ENCODE measurements at regions not wholly inside any gene's neighbourhood (a gene's known extent, or its start where the extent isn't known, plus 50 kb on each side); places are given as distances from the start of the nearest gene placed in this dataset.
A peak's percentile ranks its signal among the peaks of the same experiment; 100 is the strongest.

DNA sequence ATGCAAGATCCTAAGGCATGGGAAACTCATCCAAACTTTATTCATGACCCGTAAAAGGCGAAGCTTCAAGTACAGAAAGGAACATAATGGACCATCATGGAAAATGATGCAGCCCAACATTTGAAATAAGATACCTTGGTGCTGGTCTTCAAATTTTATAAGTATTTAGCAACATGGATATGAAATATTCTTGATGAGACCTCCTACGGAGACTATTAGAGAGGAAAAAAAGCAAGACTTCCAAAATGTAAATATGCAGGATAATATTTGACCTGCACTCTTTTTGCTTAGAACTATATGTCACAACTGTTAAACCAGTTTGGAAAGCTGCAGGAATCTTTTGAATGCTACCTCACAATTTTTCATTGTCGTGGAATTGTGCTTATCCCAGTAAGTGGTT, 168.8 kb upstream of the ARID2 start:
- no peak overlapping the region for H3K4me3 ChIP-seq (ENCODE audit: low read depth, low read length)
- no peaks in the 10 kb centered on the region for H3K4me1 ChIP-seq (ENCODE audit: control insufficient read depth, insufficient read depth, low read length)
- TF ChIP-seq SETDB1 (IDR thresholded peaks at IDR 0.05; ENCODE audit: insufficient read length, low read length) (no peak), ZNF280D (tag by site-specific recombination; IDR thresholded peaks at IDR 0.05) (no peak), KLF7 (tag by site-specific recombination; IDR thresholded peaks at IDR 0.05; ENCODE audit: borderline replicate concordance) (no peak), ZNF416 (tag by site-specific recombination; IDR thresholded peaks at IDR 0.05) (no peak), ZNF510 (tag by site-specific recombination; IDR thresholded peaks at IDR 0.05; ENCODE audit: insufficient replicate concordance) (no peak), BCL6B (tag by site-specific recombination; IDR thresholded peaks at IDR 0.05) (no peak), OVOL3 (tag by site-specific recombination; IDR thresholded peaks at IDR 0.05) (no peak), BCL11A (tag by site-specific recombination; IDR thresholded peaks at IDR 0.05; ENCODE audit: low read depth) (no peak), GLIS1 (tag by site-specific recombination; IDR thresholded peaks at IDR 0.05) (no peak), ZNF223 (tag by site-specific recombination; IDR thresholded peaks at IDR 0.05) (no peak)
- TF ChIP-seq, protein P1, sequence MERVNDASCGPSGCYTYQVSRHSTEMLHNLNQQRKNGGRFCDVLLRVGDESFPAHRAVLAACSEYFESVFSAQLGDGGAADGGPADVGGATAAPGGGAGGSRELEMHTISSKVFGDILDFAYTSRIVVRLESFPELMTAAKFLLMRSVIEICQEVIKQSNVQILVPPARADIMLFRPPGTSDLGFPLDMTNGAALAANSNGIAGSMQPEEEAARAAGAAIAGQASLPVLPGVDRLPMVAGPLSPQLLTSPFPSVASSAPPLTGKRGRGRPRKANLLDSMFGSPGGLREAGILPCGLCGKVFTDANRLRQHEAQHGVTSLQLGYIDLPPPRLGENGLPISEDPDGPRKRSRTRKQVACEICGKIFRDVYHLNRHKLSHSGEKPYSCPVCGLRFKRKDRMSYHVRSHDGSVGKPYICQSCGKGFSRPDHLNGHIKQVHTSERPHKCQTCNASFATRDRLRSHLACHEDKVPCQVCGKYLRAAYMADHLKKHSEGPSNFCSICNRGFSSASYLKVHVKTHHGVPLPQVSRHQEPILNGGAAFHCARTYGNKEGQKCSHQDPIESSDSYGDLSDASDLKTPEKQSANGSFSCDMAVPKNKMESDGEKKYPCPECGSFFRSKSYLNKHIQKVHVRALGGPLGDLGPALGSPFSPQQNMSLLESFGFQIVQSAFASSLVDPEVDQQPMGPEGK (tag by site-specific recombination; IDR thresholded peaks at IDR 0.05): no peak
- TF ChIP-seq, protein P2, sequence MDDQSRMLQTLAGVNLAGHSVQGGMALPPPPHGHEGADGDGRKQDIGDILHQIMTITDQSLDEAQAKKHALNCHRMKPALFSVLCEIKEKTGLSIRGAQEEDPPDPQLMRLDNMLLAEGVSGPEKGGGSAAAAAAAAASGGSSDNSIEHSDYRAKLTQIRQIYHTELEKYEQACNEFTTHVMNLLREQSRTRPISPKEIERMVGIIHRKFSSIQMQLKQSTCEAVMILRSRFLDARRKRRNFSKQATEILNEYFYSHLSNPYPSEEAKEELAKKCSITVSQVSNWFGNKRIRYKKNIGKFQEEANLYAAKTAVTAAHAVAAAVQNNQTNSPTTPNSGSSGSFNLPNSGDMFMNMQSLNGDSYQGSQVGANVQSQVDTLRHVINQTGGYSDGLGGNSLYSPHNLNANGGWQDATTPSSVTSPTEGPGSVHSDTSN (CRISPR knock-in tag; IDR thresholded peaks at IDR 0.05): no peak
- TF ChIP-seq, protein P3, sequence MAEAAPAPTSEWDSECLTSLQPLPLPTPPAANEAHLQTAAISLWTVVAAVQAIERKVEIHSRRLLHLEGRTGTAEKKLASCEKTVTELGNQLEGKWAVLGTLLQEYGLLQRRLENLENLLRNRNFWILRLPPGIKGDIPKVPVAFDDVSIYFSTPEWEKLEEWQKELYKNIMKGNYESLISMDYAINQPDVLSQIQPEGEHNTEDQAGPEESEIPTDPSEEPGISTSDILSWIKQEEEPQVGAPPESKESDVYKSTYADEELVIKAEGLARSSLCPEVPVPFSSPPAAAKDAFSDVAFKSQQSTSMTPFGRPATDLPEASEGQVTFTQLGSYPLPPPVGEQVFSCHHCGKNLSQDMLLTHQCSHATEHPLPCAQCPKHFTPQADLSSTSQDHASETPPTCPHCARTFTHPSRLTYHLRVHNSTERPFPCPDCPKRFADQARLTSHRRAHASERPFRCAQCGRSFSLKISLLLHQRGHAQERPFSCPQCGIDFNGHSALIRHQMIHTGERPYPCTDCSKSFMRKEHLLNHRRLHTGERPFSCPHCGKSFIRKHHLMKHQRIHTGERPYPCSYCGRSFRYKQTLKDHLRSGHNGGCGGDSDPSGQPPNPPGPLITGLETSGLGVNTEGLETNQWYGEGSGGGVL (tag by site-specific recombination; IDR thresholded peaks at IDR 0.05): no peak
- ChIA-PET POLR2A (no interaction called here), CTCF (interaction anchor here (0.6 to 1.1 kb wide), 2 partner anchors 16 to 163 kb away, joined by 3 to 4 read pairs; no protein-coding TSS in a partner anchor)
- H3K9me3 ChIP-seq (ENCODE audit: control insufficient read depth, insufficient read depth, low read depth, low read length): no peaks in the 10 kb centered on the region
- H3K36me3 ChIP-seq (ENCODE audit: control insufficient read depth in 2 of 2, insufficient read depth in 1 of 2, low read length in 2 of 2): no peaks in the 10 kb centered on the region
- H3K27ac ChIP-seq (ENCODE audit: extremely low read depth, low read depth, low read length): no peak overlapping the region

- Histone ChIP-seq H3K27ac (ENCODE audit: extremely low read depth, low read depth, low read length) (no peak overlapping the region), H3K4me3 (ENCODE audit: low read depth, low read length) (no peak overlapping the region), H3K4me1 (ENCODE audit: control insufficient read depth, insufficient read depth, low read length) (no peaks in the 10 kb centered on the region), H3K36me3 (ENCODE audit: control insufficient read depth in 2 of 2, insufficient read depth in 1 of 2, low read length in 2 of 2) (no peaks in the 10 kb centered on the region), H3K9me3 (ENCODE audit: control insufficient read depth, insufficient read depth, low read depth, low read length) (no peaks in the 10 kb centered on the region)
- CTCF ChIA-PET: interaction anchor here (0.6 to 1.1 kb wide), 3 partner anchors 17 to 162 kb away, joined by 3 to 4 read pairs (median 4); no protein-coding TSS in a partner anchor
- POLR2A ChIA-PET: no interaction called here
- TF ChIP-seq ZNF366 (tag by site-specific recombination; conservative IDR thresholded peaks at IDR 0.05): peak; percentile 81
- TF ChIP-seq, protein P4, sequence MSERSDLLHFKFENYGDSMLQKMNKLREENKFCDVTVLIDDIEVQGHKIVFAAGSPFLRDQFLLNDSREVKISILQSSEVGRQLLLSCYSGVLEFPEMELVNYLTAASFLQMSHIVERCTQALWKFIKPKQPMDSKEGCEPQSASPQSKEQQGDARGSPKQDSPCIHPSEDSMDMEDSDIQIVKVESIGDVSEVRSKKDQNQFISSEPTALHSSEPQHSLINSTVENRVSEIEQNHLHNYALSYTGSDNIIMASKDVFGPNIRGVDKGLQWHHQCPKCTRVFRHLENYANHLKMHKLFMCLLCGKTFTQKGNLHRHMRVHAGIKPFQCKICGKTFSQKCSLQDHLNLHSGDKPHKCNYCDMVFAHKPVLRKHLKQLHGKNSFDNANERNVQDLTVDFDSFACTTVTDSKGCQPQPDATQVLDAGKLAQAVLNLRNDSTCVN (tag by site-specific recombination; optimal IDR thresholded peaks at IDR 0.05): no peak
Observed at GRCh38 chr12:45561488-45561887, 168.0 kb upstream of the ARID2 start.

All from HEK293 (cell line).